Fibroblast of lung (primary cell): ENCODE measurements at regions not wholly inside any gene's neighbourhood (a gene's known extent, or its start where the extent isn't known, plus 50 kb on each side); places are given as distances from the start of the nearest gene placed in this dataset.

ENCODE experiments used
- EZH2 ChIP-seq: IDR thresholded peaks from 2 replicates; pipeline ENCODE4 v1.5.1; 2012; ENCODE audit warnings: low read length, control low read depth, mild to moderate bottlenecking; ENCODE audit errors: missing control alignments
- TF ChIP-seq, protein P1 (sequence below), 2 donors: IDR thresholded peaks in 1 of 2; conservative IDR thresholded peaks in 1 of 2; 1 replicate in 1 of 2; 2 replicates in 1 of 2; pipeline ENCODE4 v1.5.1; 2011 to 2012; ENCODE audit warnings: low read length in 2 of 2, control low read depth in 1 of 2, inconsistent platforms in 1 of 2, low read depth in 1 of 2, mild to moderate bottlenecking in 1 of 2

DNA sequence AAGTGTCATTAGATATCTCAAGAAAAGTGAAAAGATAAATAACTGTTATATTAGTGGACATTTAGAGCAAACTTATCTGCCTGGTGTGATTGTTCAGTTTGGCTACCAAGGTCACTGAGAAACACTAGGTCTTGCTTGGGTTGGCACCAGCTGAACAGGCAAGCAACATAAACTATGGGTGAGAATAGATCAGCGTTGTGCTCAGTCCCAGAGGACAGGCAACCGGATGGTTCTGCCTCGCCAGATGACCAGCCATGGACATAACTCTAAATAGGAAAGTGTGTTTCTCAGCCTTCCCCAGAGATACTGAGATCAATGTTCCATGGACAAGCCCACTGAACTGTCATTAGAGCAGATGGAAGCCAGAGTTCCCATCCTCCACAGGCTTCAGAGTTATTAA is 203.4 kb upstream of the VRK2 start:
- TF ChIP-seq EZH2 = no peak
- TF ChIP-seq, protein P1, sequence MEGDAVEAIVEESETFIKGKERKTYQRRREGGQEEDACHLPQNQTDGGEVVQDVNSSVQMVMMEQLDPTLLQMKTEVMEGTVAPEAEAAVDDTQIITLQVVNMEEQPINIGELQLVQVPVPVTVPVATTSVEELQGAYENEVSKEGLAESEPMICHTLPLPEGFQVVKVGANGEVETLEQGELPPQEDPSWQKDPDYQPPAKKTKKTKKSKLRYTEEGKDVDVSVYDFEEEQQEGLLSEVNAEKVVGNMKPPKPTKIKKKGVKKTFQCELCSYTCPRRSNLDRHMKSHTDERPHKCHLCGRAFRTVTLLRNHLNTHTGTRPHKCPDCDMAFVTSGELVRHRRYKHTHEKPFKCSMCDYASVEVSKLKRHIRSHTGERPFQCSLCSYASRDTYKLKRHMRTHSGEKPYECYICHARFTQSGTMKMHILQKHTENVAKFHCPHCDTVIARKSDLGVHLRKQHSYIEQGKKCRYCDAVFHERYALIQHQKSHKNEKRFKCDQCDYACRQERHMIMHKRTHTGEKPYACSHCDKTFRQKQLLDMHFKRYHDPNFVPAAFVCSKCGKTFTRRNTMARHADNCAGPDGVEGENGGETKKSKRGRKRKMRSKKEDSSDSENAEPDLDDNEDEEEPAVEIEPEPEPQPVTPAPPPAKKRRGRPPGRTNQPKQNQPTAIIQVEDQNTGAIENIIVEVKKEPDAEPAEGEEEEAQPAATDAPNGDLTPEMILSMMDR (conservative IDR thresholded peaks at IDR 0.05 in 1 of 2, IDR thresholded peaks at IDR 0.05 in 1 of 2; ENCODE audit: low read depth in 1 of 2, low read length in 2 of 2) = no peak
